Activated CD4-positive, alpha-beta memory T cell treated with anti-CD3 and anti-CD28 coated beads for 36 hours (primary cell): ENCODE measurements at regions not wholly inside any gene's neighbourhood (a gene's known extent, or its start where the extent isn't known, plus 50 kb on each side); places are given as distances from the start of the nearest gene placed in this dataset.

Experiments
- CTCF ChIA-PET: fragments of 350-600 bp; sonication (Branson Sonifier 250); formaldehyde crosslinking; loops from one replicate; lab custom pipeline; 2021; ENCODE audit warnings: antibody characterized with exemption, inconsistent platforms; lab: Charles Lee
- POLR2A ChIA-PET: fragments of 350-600 bp; sonication (Branson Sonifier 250); formaldehyde crosslinking; loops from one replicate; lab custom pipeline; 2021; ENCODE audit warnings: antibody characterized with exemption; lab: Charles Lee
- DNase-seq: peaks from one replicate; pipeline ENCODE4 v3.0.0-alpha.2; 2020
- H3K27ac Mint-ChIP-seq: one replicate; pipeline ENCODE4 v1.8.0; 2021; ENCODE audit warnings: mixed read lengths
- H3K27me3 Mint-ChIP-seq: one replicate; pipeline ENCODE4 v1.8.0; 2021; ENCODE audit warnings: mixed read lengths
- H3K36me3 Mint-ChIP-seq: one replicate; pipeline ENCODE4 v1.8.0; 2021; ENCODE audit warnings: mixed read lengths
- H3K4me1 Mint-ChIP-seq: one replicate; pipeline ENCODE4 v1.8.0; 2021; ENCODE audit warnings: low read depth, mixed read lengths
- H3K4me3 Mint-ChIP-seq: one replicate; pipeline ENCODE4 v1.8.0; 2021; ENCODE audit warnings: mild to moderate bottlenecking, mixed read lengths
- H3K9me3 Mint-ChIP-seq: one replicate; pipeline ENCODE4 v1.8.0; 2021; ENCODE audit warnings: mixed read lengths
- intact Hi-C: fragments of 100-400 bp; cut with micrococcal nuclease; formaldehyde crosslinking; loops from one replicate; pipeline ENCODE4 v1.15.1; 2023

- DNase-seq: no peak
- CTCF ChIA-PET: no interaction called here
- Mint-ChIP-seq H3K9me3 (no peaks in the 10 kb centered on the region), H3K27ac (no peak overlapping the region), H3K36me3 (no peaks in the 10 kb centered on the region), H3K27me3 (peaks cover 3% of the 10 kb centered on the region), H3K4me1 (no peaks in the 10 kb centered on the region), H3K4me3 (no peak overlapping the region)
- POLR2A ChIA-PET: no interaction called here
- intact Hi-C loops: no loop called here
Observed at GRCh38 chr13:78160793-78161192, 242.2 kb upstream of the EDNRB start.

GRCh38 chr13:78152415-78152814 lies 233.8 kb upstream of the EDNRB start:
- CTCF ChIA-PET: no interaction called here
- no peak overlapping the region for H3K4me3 Mint-ChIP-seq
- no peaks in the 10 kb centered on the region for H3K9me3 Mint-ChIP-seq
- no peak overlapping the region for H3K27ac Mint-ChIP-seq
- intact Hi-C loops: no loop called here
- H3K36me3 Mint-ChIP-seq: no peaks in the 10 kb centered on the region
- H3K4me1 Mint-ChIP-seq: no peaks in the 10 kb centered on the region
- DNase-seq: no peak
- POLR2A ChIA-PET: no interaction called here
- H3K27me3 Mint-ChIP-seq: no peaks in the 10 kb centered on the region

- H3K4me1 Mint-ChIP-seq: no peaks in the 10 kb centered on the region
- H3K27me3 Mint-ChIP-seq: peaks cover 2% of the 10 kb centered on the region
- ChIA-PET CTCF (interaction anchor here (0.6 to 3.0 kb wide), 2 partner anchors 11 to 1467 kb away, joined by 3 to 16 read pairs; no protein-coding TSS in a partner anchor), POLR2A (no interaction called here)
- intact Hi-C loops: no loop called here
- H3K27ac Mint-ChIP-seq: no peak overlapping the region
- no peak overlapping the region for H3K4me3 Mint-ChIP-seq
- DNase-seq: no peak
- no peaks in the 10 kb centered on the region for H3K36me3 Mint-ChIP-seq
- H3K9me3 Mint-ChIP-seq: no peaks in the 10 kb centered on the region
Observed at GRCh38 chr13:78147905-78148304, 229.3 kb upstream of the EDNRB start.

- ChIA-PET POLR2A (no interaction called here), CTCF (no interaction called here)
- Mint-ChIP-seq H3K27me3 (peaks cover 2% of the 10 kb centered on the region), H3K27ac (no peak overlapping the region), H3K4me1 (no peaks in the 10 kb centered on the region), H3K4me3 (no peak overlapping the region), H3K9me3 (no peaks in the 10 kb centered on the region), H3K36me3 (no peaks in the 10 kb centered on the region)
- intact Hi-C loops: no loop called here
- no peak for DNase-seq
Observed at GRCh38 chr13:78145276-78145675, 226.6 kb upstream of the EDNRB start.

GRCh38 chr13:78139765-78140164 lies 221.1 kb upstream of the EDNRB start:
- H3K36me3 Mint-ChIP-seq: no peaks in the 10 kb centered on the region
- H3K27me3 Mint-ChIP-seq: no peaks in the 10 kb centered on the region
- H3K27ac Mint-ChIP-seq: no peak overlapping the region
- CTCF ChIA-PET: interaction anchor here (0.6 to 4.5 kb wide), 2 partner anchors 839 to 956 kb away, joined by 4 to 66 read pairs; no protein-coding TSS in a partner anchor
- no peak overlapping the region for H3K4me3 Mint-ChIP-seq
- POLR2A ChIA-PET: no interaction called here
- intact Hi-C loops: loop anchor here (5.0 kb wide), 2 partner anchors 468 to 1253 kb away; no protein-coding TSS in a partner anchor
- DNase-seq: no peak
- no peaks in the 10 kb centered on the region for H3K9me3 Mint-ChIP-seq
- H3K4me1 Mint-ChIP-seq: peaks cover 3% of the 10 kb centered on the region

GRCh38 chr13:78138756-78139155 lies 220.1 kb upstream of the EDNRB start:
- peaks cover 3% of the 10 kb centered on the region for H3K4me1 Mint-ChIP-seq
- no peaks in the 10 kb centered on the region for H3K9me3 Mint-ChIP-seq
- ChIA-PET CTCF (interaction anchor here (0.9 to 4.5 kb wide), 10 partner anchors 18 to 840 kb away, joined by 3 to 66 read pairs (median 4); no protein-coding TSS in a partner anchor), POLR2A (no interaction called here)
- DNase-seq: no peak
- intact Hi-C loops: loop anchor here (5.0 kb wide), 2 partner anchors 469 to 1254 kb away; no protein-coding TSS in a partner anchor
- H3K36me3 Mint-ChIP-seq: no peaks in the 10 kb centered on the region
- no peak overlapping the region for H3K4me3 Mint-ChIP-seq
- no peaks in the 10 kb centered on the region for H3K27me3 Mint-ChIP-seq
- no peak overlapping the region for H3K27ac Mint-ChIP-seq

- H3K27ac Mint-ChIP-seq: no peak overlapping the region
- ChIA-PET POLR2A (no interaction called here), CTCF (interaction anchor here (0.6 to 4.5 kb wide), 20 partner anchors 10 to 1009 kb away, joined by 3 to 66 read pairs (median 3); no protein-coding TSS in a partner anchor)
- no peaks in the 10 kb centered on the region for H3K9me3 Mint-ChIP-seq
- no peaks in the 10 kb centered on the region for H3K36me3 Mint-ChIP-seq
- H3K27me3 Mint-ChIP-seq: no peaks in the 10 kb centered on the region
- DNase-seq: peak; percentile 12
- H3K4me3 Mint-ChIP-seq: no peak overlapping the region
- H3K4me1 Mint-ChIP-seq: peaks cover 3% of the 10 kb centered on the region
- intact Hi-C loops: loop anchor here (1.0 to 5.0 kb wide), 3 partner anchors 470 to 1255 kb away; no protein-coding TSS in a partner anchor
Observed at GRCh38 chr13:78137404-78138142, 218.9 kb upstream of the EDNRB start.

GRCh38 chr13:78136966-78137365 lies 218.3 kb upstream of the EDNRB start:
- Mint-ChIP-seq H3K4me1 (peaks cover 3% of the 10 kb centered on the region), H3K36me3 (no peaks in the 10 kb centered on the region), H3K27ac (no peak overlapping the region), H3K9me3 (no peaks in the 10 kb centered on the region), H3K27me3 (no peaks in the 10 kb centered on the region), H3K4me3 (no peak overlapping the region)
- no peak for DNase-seq
- ChIA-PET POLR2A (no interaction called here), CTCF (interaction anchor here (0.6 to 4.5 kb wide), 7 partner anchors 10 to 1010 kb away, joined by 3 to 66 read pairs (median 3); no protein-coding TSS in a partner anchor)
- intact Hi-C loops: loop anchor here (1.0 to 5.0 kb wide), 3 partner anchors 470 to 1255 kb away; no protein-coding TSS in a partner anchor

GRCh38 chr13:78133511-78133910 lies 214.9 kb upstream of the EDNRB start:
- no peaks in the 10 kb centered on the region for H3K36me3 Mint-ChIP-seq
- peaks cover 3% of the 10 kb centered on the region for H3K4me1 Mint-ChIP-seq
- H3K9me3 Mint-ChIP-seq: no peaks in the 10 kb centered on the region
- no peak overlapping the region for H3K27ac Mint-ChIP-seq
- H3K27me3 Mint-ChIP-seq: peaks cover 5% of the 10 kb centered on the region
- ChIA-PET POLR2A (no interaction called here), CTCF (interaction anchor here (1.1 to 3.3 kb wide), 2 partner anchors 12 to 845 kb away, joined by 4 to 12 read pairs; no protein-coding TSS in a partner anchor)
- intact Hi-C loops: no loop called here
- no peak for DNase-seq
- no peak overlapping the region for H3K4me3 Mint-ChIP-seq

- no peaks in the 10 kb centered on the region for H3K36me3 Mint-ChIP-seq
- no peak overlapping the region for H3K27ac Mint-ChIP-seq
- H3K4me1 Mint-ChIP-seq: no peaks in the 10 kb centered on the region
- no peaks in the 10 kb centered on the region for H3K9me3 Mint-ChIP-seq
- ChIA-PET POLR2A (no interaction called here), CTCF (interaction anchor here (2.1 to 3.0 kb wide), 2 partner anchors 11 to 847 kb away, joined by 18 to 19 read pairs; no protein-coding TSS in a partner anchor)
- intact Hi-C loops: no loop called here
- DNase-seq: no peak
- no peak overlapping the region for H3K4me3 Mint-ChIP-seq
- H3K27me3 Mint-ChIP-seq: peaks cover 5% of the 10 kb centered on the region
Observed at GRCh38 chr13:78131811-78132210, 213.2 kb upstream of the EDNRB start.

- no peak for DNase-seq
- ChIA-PET CTCF (interaction anchor here (2.1 to 3.0 kb wide), 2 partner anchors 10 to 847 kb away, joined by 18 to 19 read pairs; no protein-coding TSS in a partner anchor), POLR2A (no interaction called here)
- Mint-ChIP-seq H3K27me3 (peaks cover 5% of the 10 kb centered on the region), H3K4me1 (no peaks in the 10 kb centered on the region), H3K27ac (no peak overlapping the region), H3K9me3 (no peaks in the 10 kb centered on the region), H3K36me3 (no peaks in the 10 kb centered on the region), H3K4me3 (no peak overlapping the region)
- intact Hi-C loops: no loop called here
Observed at GRCh38 chr13:78131346-78131745, 212.7 kb upstream of the EDNRB start.

GRCh38 chr13:78129823-78130222 lies 211.2 kb upstream of the EDNRB start:
- no peak for DNase-seq
- Mint-ChIP-seq H3K4me1 (no peaks in the 10 kb centered on the region), H3K4me3 (no peak overlapping the region), H3K9me3 (no peaks in the 10 kb centered on the region), H3K27me3 (peaks cover 5% of the 10 kb centered on the region), H3K36me3 (no peaks in the 10 kb centered on the region), H3K27ac (no peak overlapping the region)
- CTCF ChIA-PET: interaction anchor here (0.7 to 3.0 kb wide), 5 partner anchors 9 to 849 kb away, joined by 3 to 19 read pairs (median 5); no protein-coding TSS in a partner anchor
- POLR2A ChIA-PET: no interaction called here
- intact Hi-C loops: no loop called here
